D341Med (cell line): ENCODE measurements at regions not wholly inside any gene's neighbourhood (a gene's known extent, or its start where the extent isn't known, plus 50 kb on each side); places are given as distances from the start of the nearest gene placed in this dataset.
"Not testable (repeated sequence)": the region's sequence is repeated elsewhere in the genome, so short reads cannot be mapped to it uniquely, and the experiment has no call there.

Source experiments
- DNase-seq: peaks from one replicate; pipeline ENCODE4 v3.0.0; 2012; ENCODE audit warnings: low spot score

DNA sequence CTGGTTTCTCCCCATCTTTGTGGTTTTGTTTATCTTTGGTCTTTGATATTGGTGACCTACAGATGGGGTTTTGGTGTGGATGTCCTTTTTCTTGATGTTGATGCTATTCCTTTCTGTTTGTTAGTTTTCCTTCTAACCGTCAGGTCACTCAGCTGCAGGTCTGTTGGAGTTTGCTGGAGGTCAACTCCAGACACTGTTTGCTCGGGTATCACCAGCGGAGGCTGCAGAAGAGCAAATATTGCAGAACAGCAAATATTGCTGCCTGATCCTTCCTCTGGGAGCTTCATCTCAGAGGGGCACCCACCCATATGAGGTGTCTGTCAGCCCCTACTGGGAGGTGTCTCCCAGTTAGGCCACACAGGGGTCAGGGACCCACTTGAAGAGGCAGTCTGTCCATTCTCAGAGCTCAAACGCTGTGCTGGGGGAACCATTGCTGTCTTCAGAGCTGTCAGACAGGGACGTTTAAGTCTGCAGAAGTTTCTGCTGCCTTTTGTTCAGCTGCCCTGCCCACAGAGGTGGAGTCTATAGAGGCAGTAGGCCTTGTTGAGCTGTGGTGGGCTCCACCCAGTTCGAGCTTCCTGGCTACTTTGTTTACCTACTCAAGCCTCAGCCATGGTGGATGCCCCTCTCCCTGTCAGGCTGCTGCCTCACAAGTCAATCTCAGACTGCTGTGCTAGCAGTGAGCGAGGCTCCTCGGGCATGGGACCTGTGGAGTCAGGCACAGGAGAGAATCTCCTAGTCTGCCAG is 94.8 kb upstream of the BNIP2 start:
- not testable (repeated sequence) for DNase-seq

DNA sequence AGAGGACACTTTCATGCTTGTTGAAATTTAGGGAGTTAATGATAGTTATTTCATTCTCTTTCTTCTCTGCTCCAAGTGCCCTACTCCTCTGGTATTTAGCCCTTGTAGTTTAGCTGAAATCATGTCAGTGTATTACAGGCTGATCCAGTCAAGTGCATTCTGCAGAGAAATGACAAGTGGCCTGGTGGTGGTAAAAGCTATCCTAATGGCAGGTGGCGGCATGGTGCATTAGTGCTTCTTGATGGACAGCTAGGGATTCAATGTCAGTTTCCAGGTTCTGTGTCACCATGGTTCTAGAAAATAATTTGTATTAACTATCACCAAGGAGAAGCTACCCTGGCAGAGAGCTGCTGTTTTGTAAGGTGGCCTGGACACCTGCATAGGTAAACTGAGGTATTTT is 90.0 kb upstream of the BNIP2 start:
- no peak for DNase-seq

DNA sequence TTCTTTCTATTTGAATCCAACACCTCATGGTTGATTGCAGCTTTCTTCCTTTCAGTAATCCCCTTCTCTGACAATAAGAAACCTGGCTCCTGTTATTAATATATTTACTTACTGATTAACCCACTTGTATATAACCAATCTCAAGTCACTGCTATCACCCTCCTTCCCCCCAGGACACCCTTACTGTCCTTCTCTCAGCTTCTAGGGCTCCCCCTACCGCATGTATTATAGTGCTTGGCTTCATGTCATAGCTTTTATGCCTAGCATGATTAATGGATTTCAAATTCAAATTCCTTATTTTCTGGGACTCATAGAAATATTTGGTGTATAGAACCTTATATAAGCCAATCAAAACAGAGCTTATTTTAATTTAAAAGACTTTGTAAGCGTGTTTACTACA is 75.7 kb upstream of the BNIP2 start:
- DNase-seq = no peak

DNA sequence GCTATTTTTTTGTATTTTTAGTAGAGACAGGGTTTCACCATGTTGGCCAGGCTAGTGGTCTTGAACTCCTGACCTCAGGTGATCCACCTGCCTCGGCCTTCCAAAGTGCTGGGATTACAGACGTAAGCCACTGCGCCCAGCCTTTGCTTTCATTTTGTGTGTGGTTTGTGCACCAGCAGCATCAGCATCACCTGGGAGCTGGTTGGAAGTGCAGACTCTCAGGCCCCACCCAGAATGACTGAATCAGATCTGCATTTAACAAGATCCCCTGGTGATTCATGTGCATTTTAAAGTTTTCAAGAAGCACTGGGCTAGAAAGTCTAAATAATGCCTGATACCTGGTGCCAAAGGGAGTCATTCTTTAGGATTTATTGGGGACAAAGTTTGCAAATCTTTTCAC is 73.4 kb upstream of the BNIP2 start:
- DNase-seq = no peak

DNA sequence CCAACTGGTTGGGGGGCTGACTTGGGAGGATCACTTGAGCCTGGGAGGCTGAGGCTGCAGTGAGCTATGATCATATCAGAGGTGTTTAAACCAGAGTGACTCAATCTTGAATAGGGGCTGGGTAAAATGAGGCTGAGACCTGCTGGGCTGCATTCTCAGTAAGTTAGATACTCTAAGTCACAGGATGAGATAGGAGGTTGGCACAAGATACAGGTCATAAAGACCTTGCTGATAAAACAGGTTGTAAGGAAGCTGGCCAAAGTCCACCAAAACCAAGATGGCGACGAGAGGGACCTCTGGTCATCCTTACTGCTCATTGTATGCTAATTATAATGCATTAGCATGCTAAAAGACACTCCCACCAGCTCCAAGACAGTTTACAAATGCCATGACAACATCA is 71.1 kb upstream of the BNIP2 start:
- DNase-seq = not testable (repeated sequence)

DNA sequence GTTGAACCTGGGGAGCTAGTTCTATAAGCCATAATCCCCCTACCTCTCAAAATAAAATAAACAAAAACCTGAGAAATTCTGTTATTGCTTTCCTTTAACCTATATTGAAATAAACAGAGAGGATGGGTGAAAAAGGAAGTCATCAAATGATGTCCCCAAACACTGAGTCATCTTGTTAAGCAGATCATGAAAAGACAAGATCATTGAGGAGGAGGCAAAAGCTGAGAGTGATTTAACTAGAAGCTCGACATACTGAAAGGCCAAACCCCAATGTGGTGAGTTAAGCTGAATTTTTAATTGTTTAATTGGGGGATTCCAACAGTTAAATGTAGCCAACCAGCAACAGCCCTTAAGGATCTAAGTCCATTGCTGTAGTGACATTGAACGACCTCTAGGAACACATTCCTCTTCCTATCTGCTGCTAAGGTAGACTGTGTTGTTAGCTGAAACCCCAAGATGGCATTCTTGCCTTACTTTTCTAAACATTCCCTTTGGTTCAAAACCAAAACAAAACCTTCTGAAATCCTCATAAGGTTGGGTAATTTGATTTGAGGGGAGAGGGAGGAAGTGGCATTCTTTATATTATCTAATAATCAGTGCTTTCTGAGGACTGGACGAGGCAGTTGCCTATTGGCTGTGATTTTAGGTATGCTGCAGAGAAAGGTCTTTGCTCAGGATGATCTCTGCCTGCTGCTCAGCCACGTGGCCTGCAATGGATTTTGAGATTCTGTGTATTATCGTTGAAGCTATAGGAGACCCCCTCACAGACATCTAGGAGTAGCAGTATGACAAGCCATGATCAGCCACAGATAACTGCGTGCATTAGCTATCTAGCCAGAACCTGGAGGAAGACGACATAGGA is 62.7 kb upstream of the BNIP2 start:
- DNase-seq = no peak

DNA sequence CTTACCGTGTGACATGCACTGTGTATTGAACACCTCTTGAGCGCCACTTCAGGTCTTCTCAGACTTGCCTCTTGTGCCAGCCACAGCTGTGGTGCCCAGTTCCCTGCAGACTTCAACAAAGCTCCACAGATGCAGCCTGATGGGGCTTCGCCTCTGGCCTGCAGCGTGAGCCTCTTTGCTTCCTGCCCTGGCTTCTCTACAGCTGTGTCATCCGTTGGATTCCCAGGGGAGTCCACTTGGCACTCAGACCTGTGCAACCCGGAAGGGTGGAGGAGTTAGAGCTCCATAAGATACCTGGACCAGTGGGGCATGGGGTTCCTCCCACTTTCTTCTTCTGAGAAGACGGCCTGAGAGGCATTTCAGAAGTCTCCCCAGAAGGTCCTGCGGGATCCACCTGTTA is 57.7 kb upstream of the BNIP2 start:
- no peak for DNase-seq

DNA sequence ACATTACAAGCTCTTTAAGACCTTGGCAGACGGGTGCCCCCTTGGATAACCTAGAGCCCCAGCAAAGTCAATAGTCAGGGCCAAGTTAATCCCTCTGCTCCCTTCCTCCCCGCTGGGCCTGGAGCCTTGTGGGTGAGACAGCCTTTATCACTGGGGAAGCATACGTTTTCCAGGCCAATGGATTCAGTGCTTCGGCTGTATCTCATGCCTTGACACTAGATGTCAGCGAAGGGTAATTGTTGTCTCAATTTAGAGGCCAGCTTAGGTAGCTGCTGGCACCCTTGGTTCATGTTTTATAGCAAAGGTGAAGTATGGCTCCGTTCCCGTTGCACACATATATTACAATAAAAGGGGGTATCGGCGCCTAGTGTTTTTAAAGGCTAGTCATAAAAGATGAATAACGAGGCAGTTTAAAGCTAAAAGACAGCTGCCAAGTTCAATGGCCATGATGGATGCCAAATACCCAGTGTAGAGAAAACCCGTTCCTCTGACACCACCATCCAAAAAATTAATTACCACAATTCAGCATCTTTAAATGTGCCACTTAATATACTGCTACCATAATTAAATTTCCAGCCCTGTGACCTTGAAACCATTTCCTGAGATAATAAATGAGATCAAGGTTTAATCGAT is 52.3 kb upstream of the BNIP2 start:
- DNase-seq = peak; percentile 39

DNA sequence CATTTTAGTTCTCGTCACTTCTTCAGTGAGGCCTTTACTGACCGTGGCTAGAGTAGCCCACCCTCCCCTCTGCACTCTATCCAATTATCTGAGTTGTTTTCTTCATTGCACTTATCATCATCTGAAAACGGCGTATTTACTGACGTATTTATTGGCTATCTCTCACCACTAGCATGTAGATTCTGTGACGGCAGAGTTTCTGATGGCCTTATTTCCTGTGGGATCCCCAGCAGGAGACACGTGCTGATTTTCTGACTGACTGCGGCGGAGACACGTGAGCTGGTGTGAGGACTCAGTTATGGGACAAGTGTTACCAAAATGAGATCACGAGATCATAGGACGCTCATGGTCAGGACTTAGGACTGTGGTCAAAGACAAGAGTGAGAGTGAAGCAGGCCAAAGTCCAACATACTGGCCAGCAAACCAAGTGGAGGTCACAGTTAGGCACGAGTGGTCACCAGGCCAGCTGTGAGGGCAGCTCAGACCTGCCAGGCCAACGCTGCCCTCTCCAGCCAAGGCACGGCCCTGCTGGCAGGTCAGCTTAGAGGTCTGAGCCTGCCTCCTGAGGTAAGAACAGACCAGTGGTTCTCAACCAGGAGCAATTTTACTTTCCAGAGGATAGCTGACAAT is 50.6 kb upstream of the BNIP2 start:
- DNase-seq = no peak
